Prostate gland (tissue), 2 donors: ENCODE measurements at regions not wholly inside any gene's neighbourhood (a gene's known extent, or its start where the extent isn't known, plus 50 kb on each side); places are given as distances from the start of the nearest gene placed in this dataset.

Source experiments
- DNase-seq: peaks from one replicate; pipeline ENCODE4 v3.0.0-alpha.2; 2019; ENCODE audit warnings: low spot score
- H3K27ac ChIP-seq, 2 donors: fragments of 200-600 bp; sonication (generic); 2 replicates each; pipeline ENCODE4 v1.5.1; 2017 to 2019
- H3K27me3 ChIP-seq: fragments of 200-600 bp; sonication (generic); replicated peaks from 2 replicates; pipeline ENCODE4 v1.5.1; 2019; ENCODE audit not compliant: insufficient read depth
- H3K36me3 ChIP-seq, 2 donors: fragments of 200-600 bp; sonication (generic); 1 replicate in 1 of 2; 2 replicates in 1 of 2; pipeline versions ENCODE4 v1.5.1 to v1.8.1; 2017 to 2019
- H3K4me1 ChIP-seq: fragments of 200-600 bp; sonication (generic); replicated peaks from 2 replicates; pipeline ENCODE4 v1.5.1; 2019
- H3K4me3 ChIP-seq, 2 donors: fragments of 200-600 bp; sonication (generic); 2 replicates each; pipeline ENCODE4 v1.5.1; 2017 to 2019
- H3K9me3 ChIP-seq: fragments of 200-600 bp; sonication (generic); 2 replicates; pipeline ENCODE4 v1.5.1; 2017
- CTCF ChIP-seq, 4 experiments: fragments of 200-600 bp in 2 of 4; fragments of 450-650 bp in 2 of 4; sonication (generic) in 2 of 4; IDR thresholded peaks; 1 replicate in 3 of 4; 2 replicates in 1 of 4; pipeline ENCODE4 v1.5.1; 2016 to 2019; ENCODE audit warnings: antibody characterized with exemption in 4 of 4, mild to moderate bottlenecking in 2 of 4, moderate library complexity in 2 of 4
- POLR2A ChIP-seq: fragments of 450-650 bp; IDR thresholded peaks from one replicate; pipeline ENCODE4 v1.6.1; 2016; ENCODE audit warnings: antibody characterized with exemption, mild to moderate bottlenecking
- POLR2AphosphoS5 ChIP-seq: sonication (generic); formaldehyde crosslinking; IDR thresholded peaks from one replicate; pipeline ENCODE4 v1.6.1; 2017; ENCODE audit warnings: antibody characterized with exemption
- WGBS: methylation state at CpG from one replicate; pipeline ENCODE4 v1.1.5; 2018; 5-methylcytosine and 5-hydroxymethylcytosine counted together
- intact Hi-C: fragments of 100-400 bp; cut with DNase I; formaldehyde crosslinking; loops from one replicate; pipeline ENCODE4 v1.14.2; 2022

- Histone ChIP-seq H3K9me3 (no peaks in the 10 kb centered on the region), H3K4me1 (no peaks in the 10 kb centered on the region), H3K4me3 (no peak overlapping the region), H3K36me3 (no peaks in the 10 kb centered on the region), H3K27ac (no peak overlapping the region), H3K27me3 (no peaks in the 10 kb centered on the region)
- no peak for DNase-seq
- TF ChIP-seq POLR2AphosphoS5 (no peak), POLR2A (no peak), CTCF (IDR thresholded peaks at IDR 0.05) (no peak)
- intact Hi-C loops = no loop called here
Measured at GRCh38 chr18:1292167-1292566, 387.5 kb downstream of the ADCYAP1 start.

GRCh38 chr18:1294229-1294628, 389.6 kb downstream of the ADCYAP1 start:
- intact Hi-C loops = no loop called here
- DNase-seq = no peak
- TF ChIP-seq POLR2AphosphoS5 (no peak), POLR2A (no peak), CTCF (IDR thresholded peaks at IDR 0.05) (no peak)

GRCh38 chr18:1296237-1296636, 391.6 kb downstream of the ADCYAP1 start:
- DNase-seq = no peak
- Histone ChIP-seq H3K4me1 (no peaks in the 10 kb centered on the region), H3K27me3 (no peaks in the 10 kb centered on the region), H3K9me3 (no peaks in the 10 kb centered on the region), H3K27ac (no peak overlapping the region), H3K4me3 (no peak overlapping the region), H3K36me3 (no peaks in the 10 kb centered on the region)
- WGBS = 81% methylated on average over 6 of the region's 6 CpGs
- TF ChIP-seq CTCF (IDR thresholded peaks at IDR 0.05) (no peak), POLR2AphosphoS5 (no peak), POLR2A (no peak)
- intact Hi-C loops = no loop called here

More at GRCh38 chr18:1294229-1294628, 389.6 kb downstream of the ADCYAP1 start:
- Histone ChIP-seq H3K27ac (no peak overlapping the region), H3K36me3 (no peaks in the 10 kb centered on the region), H3K4me3 (no peak overlapping the region), H3K27me3 (no peaks in the 10 kb centered on the region), H3K4me1 (no peaks in the 10 kb centered on the region), H3K9me3 (no peaks in the 10 kb centered on the region)
- 79% methylated on average over 4 of the region's 4 CpGs for WGBS

- Histone ChIP-seq H3K36me3 (no peaks in the 10 kb centered on the region), H3K4me3 (no peak overlapping the region), H3K27me3 (no peaks in the 10 kb centered on the region), H3K9me3 (no peaks in the 10 kb centered on the region), H3K27ac (no peak overlapping the region), H3K4me1 (no peaks in the 10 kb centered on the region)
- DNase-seq = no peak
- TF ChIP-seq POLR2AphosphoS5 (no peak), CTCF (IDR thresholded peaks at IDR 0.05) (no peak), POLR2A (no peak)
- intact Hi-C loops = no loop called here
Measured at GRCh38 chr18:1302861-1303260, 398.2 kb downstream of the ADCYAP1 start.

- no peaks in the 10 kb centered on the region for H3K4me1 ChIP-seq
- no peak overlapping the region for H3K4me3 ChIP-seq
- H3K36me3 ChIP-seq = no peaks in the 10 kb centered on the region
- no peak for DNase-seq
- 58% methylated on average over 4 of the region's 4 CpGs for WGBS
- H3K27me3 ChIP-seq = no peaks in the 10 kb centered on the region
- no peak overlapping the region for H3K27ac ChIP-seq
- TF ChIP-seq POLR2AphosphoS5 (no peak), POLR2A (no peak), CTCF (IDR thresholded peaks at IDR 0.05) (no peak)
- H3K9me3 ChIP-seq = no peaks in the 10 kb centered on the region
- intact Hi-C loops = no loop called here
Measured at GRCh38 chr18:1304392-1304992, 399.8 kb downstream of the ADCYAP1 start.
